Thyroid gland (tissue), 4 donors: ENCODE measurements at regions not wholly inside any gene's neighbourhood (a gene's known extent, or its start where the extent isn't known, plus 50 kb on each side); places are given as distances from the start of the nearest gene placed in this dataset.

Source experiments
- DNase-seq, 2 donors: peaks; one replicate each; pipeline ENCODE4 v3.0.0-alpha.2; 2019
- H3K27ac ChIP-seq, 3 donors: fragments of 200-600 bp; sonication (generic); 1 replicate in 2 of 3; 2 replicates in 1 of 3; pipeline ENCODE4 v1.5.1; 2016 to 2019; ENCODE audit warnings: mild to moderate bottlenecking in 1 of 3, moderate library complexity in 1 of 3
- H3K27me3 ChIP-seq: fragments of 200-600 bp; sonication (generic); one replicate; pipeline ENCODE4 v1.5.1; 2019
- H3K36me3 ChIP-seq, 2 donors: fragments of 200-600 bp; sonication (generic); one replicate each; pipeline ENCODE4 v1.5.1; 2016 to 2019
- H3K4me1 ChIP-seq, 2 donors: fragments of 200-600 bp; sonication (generic); one replicate each; pipeline ENCODE4 v1.5.1; 2017 to 2019
- H3K4me3 ChIP-seq, 3 donors: fragments of 200-600 bp; sonication (generic); replicated peaks in 1 of 3; 1 replicate in 2 of 3; 2 replicates in 1 of 3; pipeline ENCODE4 v1.5.1; 2016; ENCODE audit warnings: mild to moderate bottlenecking in 1 of 3
- H3K9me3 ChIP-seq: fragments of 200-600 bp; sonication (generic); one replicate; pipeline ENCODE4 v1.5.1; 2017
- POLR2A ChIP-seq, 2 donors: fragments of 450-650 bp; IDR thresholded peaks; one replicate each; pipeline ENCODE4 v1.6.1; 2017; ENCODE audit warnings: antibody characterized with exemption in 2 of 2, mild to moderate bottlenecking in 2 of 2, moderate library complexity in 1 of 2
- WGBS, 2 donors: methylation state at CpG; one replicate each; pipeline ENCODE4 v1.1.5; 2017; 5-methylcytosine and 5-hydroxymethylcytosine counted together
- intact Hi-C: fragments of 100-400 bp; cut with DNase I; formaldehyde crosslinking; loops from one replicate; pipeline ENCODE4 v1.15.1; 2023
- TF ChIP-seq, protein P1 (sequence below), 6 experiments: fragments of 200-600 bp in 3 of 6; fragments of 450-650 bp in 3 of 6; sonication (generic) in 3 of 6; IDR thresholded peaks; one replicate each; pipeline ENCODE4 v1.5.1; 2016 to 2019; ENCODE audit warnings: antibody characterized with exemption in 6 of 6, mild to moderate bottlenecking in 2 of 6, inconsistent platforms in 1 of 6, moderate library complexity in 1 of 6

- Histone ChIP-seq H3K4me1 (no peaks in the 10 kb centered on the region), H3K36me3 (no peaks in the 10 kb centered on the region), H3K27ac (no peak overlapping the region), H3K4me3 (no peak overlapping the region), H3K27me3 (no peaks in the 10 kb centered on the region), H3K9me3 (no peaks in the 10 kb centered on the region)
- peak; percentile 71 to 83 for DNase-seq
- WGBS, 2 donors: 5 to 6% methylated on average over 6 of the region's 6 CpGs
- intact Hi-C loops: loop anchor here (5.0 kb wide), 1 partner anchor 187 kb away; no protein-coding TSS in a partner anchor
- TF ChIP-seq, protein P1, sequence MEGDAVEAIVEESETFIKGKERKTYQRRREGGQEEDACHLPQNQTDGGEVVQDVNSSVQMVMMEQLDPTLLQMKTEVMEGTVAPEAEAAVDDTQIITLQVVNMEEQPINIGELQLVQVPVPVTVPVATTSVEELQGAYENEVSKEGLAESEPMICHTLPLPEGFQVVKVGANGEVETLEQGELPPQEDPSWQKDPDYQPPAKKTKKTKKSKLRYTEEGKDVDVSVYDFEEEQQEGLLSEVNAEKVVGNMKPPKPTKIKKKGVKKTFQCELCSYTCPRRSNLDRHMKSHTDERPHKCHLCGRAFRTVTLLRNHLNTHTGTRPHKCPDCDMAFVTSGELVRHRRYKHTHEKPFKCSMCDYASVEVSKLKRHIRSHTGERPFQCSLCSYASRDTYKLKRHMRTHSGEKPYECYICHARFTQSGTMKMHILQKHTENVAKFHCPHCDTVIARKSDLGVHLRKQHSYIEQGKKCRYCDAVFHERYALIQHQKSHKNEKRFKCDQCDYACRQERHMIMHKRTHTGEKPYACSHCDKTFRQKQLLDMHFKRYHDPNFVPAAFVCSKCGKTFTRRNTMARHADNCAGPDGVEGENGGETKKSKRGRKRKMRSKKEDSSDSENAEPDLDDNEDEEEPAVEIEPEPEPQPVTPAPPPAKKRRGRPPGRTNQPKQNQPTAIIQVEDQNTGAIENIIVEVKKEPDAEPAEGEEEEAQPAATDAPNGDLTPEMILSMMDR (IDR thresholded peaks at IDR 0.05): peak; percentile 61 to 90 (median 76)
- TF ChIP-seq POLR2A (IDR thresholded peaks at IDR 0.05): no peak
Observed at GRCh38 chr13:31424130-31424729, 224.5 kb downstream of the B3GLCT start.

DNA sequence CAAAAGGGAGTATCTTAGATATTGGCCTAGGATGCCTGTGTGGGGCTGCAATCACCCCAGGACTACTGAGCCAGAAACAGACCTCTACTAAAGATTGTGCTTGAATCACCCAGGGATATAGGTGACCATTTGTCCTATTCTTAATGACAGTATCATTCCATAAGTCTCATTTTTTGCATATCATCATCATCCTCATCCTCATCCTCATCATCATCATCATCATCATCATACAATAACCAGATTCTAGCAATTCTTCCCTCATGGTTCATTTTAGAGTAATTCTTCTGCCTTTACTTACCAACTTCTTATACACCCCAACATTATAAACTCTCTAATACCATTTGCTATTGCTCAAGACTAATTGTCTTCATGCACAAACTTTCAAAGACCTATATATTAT lies 226.6 kb downstream of the B3GLCT start:
- Histone ChIP-seq H3K9me3 (no peaks in the 10 kb centered on the region), H3K27me3 (no peaks in the 10 kb centered on the region), H3K4me1 (no peaks in the 10 kb centered on the region), H3K36me3 (no peaks in the 10 kb centered on the region), H3K4me3 (no peak overlapping the region), H3K27ac (no peak overlapping the region)
- intact Hi-C loops: loop anchor here (5.0 kb wide), 1 partner anchor 371 kb away; no protein-coding TSS in a partner anchor
- DNase-seq: no peak
- TF ChIP-seq, protein P1 (IDR thresholded peaks at IDR 0.05): no peak
- TF ChIP-seq POLR2A (IDR thresholded peaks at IDR 0.05): no peak

DNA sequence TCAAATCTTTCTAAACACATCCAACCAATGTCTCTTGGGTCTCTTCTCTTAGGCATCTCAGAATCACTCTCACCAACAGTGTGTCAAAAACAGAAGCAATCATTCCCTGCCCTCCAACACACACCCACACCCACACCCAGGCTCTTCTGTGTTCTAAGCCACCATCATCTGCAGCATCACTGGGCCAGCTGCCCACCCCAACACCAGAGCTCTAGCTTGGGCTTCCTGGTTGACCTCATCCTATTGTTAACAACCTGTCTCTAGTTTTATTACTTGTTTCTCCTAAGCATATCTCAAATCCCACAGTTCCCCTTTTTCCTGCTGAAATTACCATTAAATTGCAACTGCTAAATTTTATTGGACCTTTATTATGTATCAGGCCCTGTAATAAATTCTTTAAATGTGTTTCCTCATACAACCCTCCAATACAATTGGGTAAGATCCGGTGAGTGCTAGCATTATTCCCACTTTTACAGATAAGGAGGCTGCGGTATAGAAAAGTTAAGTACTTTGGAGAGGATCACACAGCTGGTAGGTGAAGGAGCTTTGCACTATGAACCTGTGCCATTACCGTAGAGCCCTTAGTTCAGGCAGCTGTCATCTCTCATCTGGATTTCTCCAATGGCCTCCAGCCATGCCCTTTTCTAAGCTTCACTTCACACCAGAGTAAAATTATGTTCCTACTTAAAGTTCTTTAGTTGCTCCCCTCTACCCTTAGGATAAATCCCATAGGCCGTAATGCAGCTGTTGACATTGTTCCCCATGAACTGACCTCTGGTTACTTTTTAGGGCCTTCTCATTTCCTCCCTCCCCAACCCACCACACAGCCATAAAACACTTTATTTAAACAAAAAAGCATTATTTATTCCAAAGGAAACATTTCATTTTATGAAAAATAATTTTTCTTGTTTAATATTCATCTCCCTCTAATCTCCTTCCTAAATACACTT lies 227.7 kb downstream of the B3GLCT start:
- Histone ChIP-seq H3K9me3 (no peaks in the 10 kb centered on the region), H3K4me1 (no peaks in the 10 kb centered on the region), H3K36me3 (no peaks in the 10 kb centered on the region), H3K27me3 (no peaks in the 10 kb centered on the region), H3K4me3 (no peak overlapping the region), H3K27ac (no peak overlapping the region)
- 59 to 62% methylated on average over 4 of the region's 4 CpGs for WGBS, 2 donors
- no peak for DNase-seq
- intact Hi-C loops: loop anchor here (5.0 kb wide), 1 partner anchor 370 kb away; no protein-coding TSS in a partner anchor
- TF ChIP-seq, protein P1 (IDR thresholded peaks at IDR 0.05): no peak
- TF ChIP-seq POLR2A (IDR thresholded peaks at IDR 0.05): no peak

DNA sequence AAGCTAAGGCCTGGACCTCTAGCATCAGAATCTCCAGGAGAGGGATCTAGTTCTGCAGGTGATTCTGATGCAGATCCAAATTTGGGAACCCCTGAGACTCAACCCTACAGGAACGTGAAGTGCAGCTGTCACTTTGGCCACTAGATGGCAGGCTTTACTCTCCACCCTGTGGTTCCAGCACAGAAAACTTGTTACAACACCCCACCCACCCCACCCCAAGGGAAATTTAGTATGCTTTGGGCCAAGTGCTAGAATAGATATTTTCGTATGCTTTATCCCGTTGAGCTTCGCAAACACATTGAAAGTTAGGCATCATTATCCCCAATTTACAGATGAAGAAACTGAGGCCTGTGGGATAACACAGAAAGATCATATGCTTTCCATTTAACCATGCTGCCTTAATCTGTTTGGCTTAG lies 232.0 kb downstream of the B3GLCT start:
- TF ChIP-seq POLR2A (IDR thresholded peaks at IDR 0.05): no peak
- TF ChIP-seq, protein P1 (IDR thresholded peaks at IDR 0.05): peak; percentile 23 to 90 (median 56)
- intact Hi-C loops: no loop called here
- WGBS, 2 donors: 10 to 24% methylated on average over 4 of the region's 4 CpGs
- no peaks in the 10 kb centered on the region for H3K36me3 ChIP-seq
- H3K27ac ChIP-seq: no peak overlapping the region
- H3K9me3 ChIP-seq: no peaks in the 10 kb centered on the region
- no peak overlapping the region for H3K4me3 ChIP-seq
- H3K4me1 ChIP-seq: no peaks in the 10 kb centered on the region
- no peaks in the 10 kb centered on the region for H3K27me3 ChIP-seq
- DNase-seq: peak; percentile 40 to 41

DNA sequence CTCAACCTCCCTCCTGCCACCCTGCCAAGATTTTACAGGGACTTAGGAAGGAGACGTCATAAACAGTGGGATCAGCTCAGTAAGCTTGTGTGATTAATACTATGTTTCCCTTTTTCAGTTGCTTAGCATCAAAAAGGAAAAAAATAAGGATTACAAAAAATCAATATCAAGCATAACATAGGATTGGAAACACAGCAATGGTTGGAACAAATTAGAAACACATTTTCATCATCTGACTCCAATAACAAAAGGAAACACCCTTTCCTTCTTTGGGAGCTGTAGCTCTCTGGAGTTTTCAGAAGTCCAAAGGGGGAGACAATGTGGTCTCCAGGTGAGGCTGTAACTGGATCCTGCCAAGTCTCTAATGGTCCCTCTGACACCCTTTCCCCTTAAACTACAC lies 233.4 kb downstream of the B3GLCT start:
- WGBS, 2 donors: 74 to 88% methylated on average over 1 of the region's 1 CpG
- no peak overlapping the region for H3K4me3 ChIP-seq
- H3K27me3 ChIP-seq: no peaks in the 10 kb centered on the region
- no peak for TF ChIP-seq POLR2A (IDR thresholded peaks at IDR 0.05)
- TF ChIP-seq, protein P1 (IDR thresholded peaks at IDR 0.05): no peak
- no peaks in the 10 kb centered on the region for H3K9me3 ChIP-seq
- H3K4me1 ChIP-seq: no peaks in the 10 kb centered on the region
- intact Hi-C loops: no loop called here
- DNase-seq: no peak
- H3K36me3 ChIP-seq: no peaks in the 10 kb centered on the region
- no peak overlapping the region for H3K27ac ChIP-seq
